GM18511 (cell line): ENCODE measurements at regions not wholly inside any gene's neighbourhood (a gene's known extent, or its start where the extent isn't known, plus 50 kb on each side); places are given as distances from the start of the nearest gene placed in this dataset.
A peak's percentile ranks its signal among the peaks of the same experiment; 100 is the strongest.

Experiments
- ATAC-seq: cut with Tn5 transposase; IDR thresholded peaks from one replicate; pipeline ENCODE4 v1.9.1; 2021; ENCODE audit warnings: mild to moderate bottlenecking, moderate library complexity; ENCODE audit not compliant: unreplicated experiment

GRCh38 chr3:70899816-70900215 lies 587.4 kb upstream of the MDFIC2 start:
- no peak for ATAC-seq

- no peak for ATAC-seq
Measured at GRCh38 chr3:70890020-70890394, 577.6 kb upstream of the MDFIC2 start.

GRCh38 chr3:70889162-70890019 lies 577.0 kb upstream of the MDFIC2 start:
- ATAC-seq, result no peak

GRCh38 chr3:70885636-70886035 lies 573.2 kb upstream of the MDFIC2 start:
- ATAC-seq, result no peak

GRCh38 chr3:70882104-70882503 lies 569.7 kb upstream of the MDFIC2 start:
- no peak for ATAC-seq

GRCh38 chr3:70880421-70880820 lies 568.0 kb upstream of the MDFIC2 start:
- ATAC-seq, result no peak

GRCh38 chr3:70876154-70876553 lies 563.7 kb upstream of the MDFIC2 start:
- no peak for ATAC-seq

- no peak for ATAC-seq
Measured at GRCh38 chr3:70874196-70874595, 561.8 kb upstream of the MDFIC2 start.

- no peak for ATAC-seq
Measured at GRCh38 chr3:70873686-70874085, 561.2 kb upstream of the MDFIC2 start.

GRCh38 chr3:70871909-70872656 lies 559.6 kb upstream of the MDFIC2 start:
- no peak for ATAC-seq

GRCh38 chr3:70870576-70870975 lies 558.1 kb upstream of the MDFIC2 start:
- no peak for ATAC-seq

GRCh38 chr3:70868561-70868960 lies 556.1 kb upstream of the MDFIC2 start:
- ATAC-seq, result no peak

GRCh38 chr3:70863049-70863448 lies 550.6 kb upstream of the MDFIC2 start:
- no peak for ATAC-seq

- no peak for ATAC-seq
Measured at GRCh38 chr3:70861855-70862254, 549.4 kb upstream of the MDFIC2 start.

- no peak for ATAC-seq
Measured at GRCh38 chr3:70861234-70861633, 548.8 kb upstream of the MDFIC2 start.

- ATAC-seq, result no peak
Measured at GRCh38 chr3:70857916-70858315, 545.5 kb upstream of the MDFIC2 start.

GRCh38 chr3:70856414-70857162 lies 544.1 kb upstream of the MDFIC2 start:
- peak; percentile 66 for ATAC-seq

- ATAC-seq, result no peak
Measured at GRCh38 chr3:70855149-70855548, 542.7 kb upstream of the MDFIC2 start.

- no peak for ATAC-seq
Measured at GRCh38 chr3:70854108-70854507, 541.7 kb upstream of the MDFIC2 start.

GRCh38 chr3:70853161-70853944 lies 540.9 kb upstream of the MDFIC2 start:
- ATAC-seq, result no peak
